Esophagus muscularis mucosa (tissue), 4 donors: ENCODE measurements at regions not wholly inside any gene's neighbourhood (a gene's known extent, or its start where the extent isn't known, plus 50 kb on each side); places are given as distances from the start of the nearest gene placed in this dataset.

Experiments
- CTCF ChIP-seq, 3 experiments: fragments of 200-600 bp in 2 of 3; fragments of 450-650 bp in 1 of 3; sonication (generic) in 2 of 3; IDR thresholded peaks; one replicate each; pipeline ENCODE4 v1.5.1; 2017 to 2019; ENCODE audit warnings: antibody characterized with exemption in 3 of 3, mild to moderate bottlenecking in 2 of 3, moderate library complexity in 1 of 3
- EP300 ChIP-seq: sonication (generic); formaldehyde crosslinking; IDR thresholded peaks from one replicate; pipeline ENCODE4 v1.6.1; 2017; ENCODE audit warnings: antibody characterized with exemption
- POLR2A ChIP-seq: fragments of 450-650 bp; IDR thresholded peaks from one replicate; pipeline ENCODE4 v1.6.1; 2017; ENCODE audit warnings: antibody characterized with exemption, moderate library complexity, mild to moderate bottlenecking, low read depth
- POLR2AphosphoS5 ChIP-seq, 2 donors: sonication (generic); formaldehyde crosslinking; IDR thresholded peaks; one replicate each; pipeline ENCODE4 v1.6.1; 2017; ENCODE audit warnings: antibody characterized with exemption in 2 of 2

DNA sequence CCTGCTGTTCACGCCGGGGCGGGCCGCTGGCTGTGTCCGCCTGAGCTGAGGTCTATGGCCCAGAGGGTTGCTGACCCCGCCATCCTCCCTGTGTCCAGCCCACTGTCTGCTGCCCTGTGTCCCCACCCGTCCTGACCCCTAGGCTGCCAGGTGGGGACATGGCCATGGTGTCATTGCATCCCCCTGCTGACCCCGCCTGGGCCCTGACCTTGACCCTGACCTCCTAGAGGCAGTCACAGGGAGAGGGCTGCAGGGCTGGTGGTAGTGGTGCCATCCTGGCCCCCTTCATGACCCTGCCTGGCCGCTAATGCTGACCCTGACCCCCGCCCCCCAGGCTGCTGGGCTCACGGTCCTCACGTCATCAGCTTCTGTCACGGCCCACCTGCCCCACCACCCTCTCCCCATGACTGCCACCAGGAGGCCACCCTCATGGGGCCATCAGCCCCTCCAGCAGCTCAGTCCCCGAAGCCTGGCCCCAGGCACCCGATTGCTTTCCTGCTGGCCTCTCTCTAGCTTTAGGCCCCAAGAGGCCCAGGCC lies 285.9 kb downstream of the BRD1 start:
- TF ChIP-seq CTCF (IDR thresholded peaks at IDR 0.05) (no peak), EP300 (no peak), POLR2A (no peak), POLR2AphosphoS5 (IDR thresholded peaks at IDR 0.05) (no peak)
